ENCODE measurements at regions not wholly inside any gene's neighbourhood (a gene's known extent, or its start where the extent isn't known, plus 50 kb on each side); places are given as distances from the start of the nearest gene placed in this dataset.
"Not testable (repeated sequence)": the region's sequence is repeated elsewhere in the genome, so short reads cannot be mapped to it uniquely, and the experiment has no call there.

- no peak for DNase-seq
These were observed 75.0 kb downstream of the TMEM237 start for GRCh38 chr2:201568217-201568820.

GRCh38 chr2:201559067-201559710 is 84.1 kb downstream of the TMEM237 start:
- DNase-seq, result no peak

GRCh38 chr2:201558665-201559064 is 84.6 kb downstream of the TMEM237 start:
- DNase-seq, result peak; percentile 50

- peak; percentile 54 for DNase-seq
These were observed 85.1 kb downstream of the TMEM237 start for GRCh38 chr2:201558232-201558631.

- DNase-seq, result no peak
These were observed 91.4 kb downstream of the TMEM237 start for GRCh38 chr2:201551901-201552300.

GRCh38 chr2:201546576-201546975 is 95.0 kb downstream of the STRADB start:
- no peak for DNase-seq

- no peak for DNase-seq
These were observed 90.8 kb downstream of the STRADB start for GRCh38 chr2:201542291-201542690.

GRCh38 chr2:201539271-201539670 is 87.7 kb downstream of the STRADB start:
- DNase-seq, result not testable (repeated sequence)

- no peak for DNase-seq
These were observed 86.5 kb downstream of the STRADB start for GRCh38 chr2:201538025-201538424.

GRCh38 chr2:201536754-201537153 is 85.2 kb downstream of the STRADB start:
- no peak for DNase-seq

GRCh38 chr2:201536046-201536445 is 84.5 kb downstream of the STRADB start:
- no peak for DNase-seq

- peak; percentile 58 for DNase-seq
These were observed 81.3 kb downstream of the STRADB start for GRCh38 chr2:201532686-201533304.

Measured in islet precursor cell (in vitro differentiated cells).